Suprapubic skin (tissue), 4 donors: ENCODE measurements at regions not wholly inside any gene's neighbourhood (a gene's known extent, or its start where the extent isn't known, plus 50 kb on each side); places are given as distances from the start of the nearest gene placed in this dataset.

Experiments
- DNase-seq, 2 donors: peaks; one replicate each; pipeline ENCODE4 v3.0.0-alpha.2; 2019; ENCODE audit warnings: low spot score in 2 of 2
- H3K27ac ChIP-seq: fragments of 200-600 bp; sonication (generic); one replicate; pipeline ENCODE4 v1.5.1; 2019
- H3K27me3 ChIP-seq: fragments of 200-600 bp; sonication (generic); one replicate; pipeline ENCODE4 v1.5.1; 2019
- H3K36me3 ChIP-seq: fragments of 200-600 bp; sonication (generic); one replicate; pipeline ENCODE4 v1.5.1; 2019
- H3K4me1 ChIP-seq: fragments of 200-600 bp; sonication (generic); one replicate; pipeline ENCODE4 v1.5.1; 2019
- H3K4me3 ChIP-seq: fragments of 200-600 bp; sonication (generic); one replicate; pipeline ENCODE4 v1.5.1; 2019; ENCODE audit warnings: mild to moderate bottlenecking
- H3K9me3 ChIP-seq: fragments of 200-600 bp; sonication (generic); one replicate; pipeline ENCODE4 v1.5.1; 2019
- EP300 ChIP-seq: sonication (generic); formaldehyde crosslinking; IDR thresholded peaks from one replicate; pipeline ENCODE4 v1.6.1; 2017; ENCODE audit warnings: antibody characterized with exemption
- POLR2A ChIP-seq, 2 donors: fragments of 450-650 bp; IDR thresholded peaks; one replicate each; pipeline ENCODE4 v1.6.1; 2017; ENCODE audit warnings: antibody characterized with exemption in 2 of 2, mild to moderate bottlenecking in 2 of 2, moderate library complexity in 2 of 2
- POLR2AphosphoS5 ChIP-seq, 3 donors: sonication (generic); formaldehyde crosslinking; IDR thresholded peaks; one replicate each; pipeline ENCODE4 v1.6.1; 2017; ENCODE audit warnings: antibody characterized with exemption in 3 of 3
- WGBS: methylation state at CpG from one replicate; pipeline ENCODE4 v1.1.5; 2018; 5-methylcytosine and 5-hydroxymethylcytosine counted together
- TF ChIP-seq, protein P1 (sequence below), 2 donors: fragments of 200-600 bp in 1 of 2; fragments of 450-650 bp in 1 of 2; sonication (generic) in 1 of 2; IDR thresholded peaks; one replicate each; pipeline ENCODE4 v1.5.1; 2016 to 2019; ENCODE audit warnings: antibody characterized with exemption in 2 of 2, mild to moderate bottlenecking in 1 of 2, moderate library complexity in 1 of 2

- H3K4me1 ChIP-seq, result no peaks in the 10 kb centered on the region
- TF ChIP-seq POLR2A (IDR thresholded peaks at IDR 0.05), result no peak
- TF ChIP-seq, protein P1, sequence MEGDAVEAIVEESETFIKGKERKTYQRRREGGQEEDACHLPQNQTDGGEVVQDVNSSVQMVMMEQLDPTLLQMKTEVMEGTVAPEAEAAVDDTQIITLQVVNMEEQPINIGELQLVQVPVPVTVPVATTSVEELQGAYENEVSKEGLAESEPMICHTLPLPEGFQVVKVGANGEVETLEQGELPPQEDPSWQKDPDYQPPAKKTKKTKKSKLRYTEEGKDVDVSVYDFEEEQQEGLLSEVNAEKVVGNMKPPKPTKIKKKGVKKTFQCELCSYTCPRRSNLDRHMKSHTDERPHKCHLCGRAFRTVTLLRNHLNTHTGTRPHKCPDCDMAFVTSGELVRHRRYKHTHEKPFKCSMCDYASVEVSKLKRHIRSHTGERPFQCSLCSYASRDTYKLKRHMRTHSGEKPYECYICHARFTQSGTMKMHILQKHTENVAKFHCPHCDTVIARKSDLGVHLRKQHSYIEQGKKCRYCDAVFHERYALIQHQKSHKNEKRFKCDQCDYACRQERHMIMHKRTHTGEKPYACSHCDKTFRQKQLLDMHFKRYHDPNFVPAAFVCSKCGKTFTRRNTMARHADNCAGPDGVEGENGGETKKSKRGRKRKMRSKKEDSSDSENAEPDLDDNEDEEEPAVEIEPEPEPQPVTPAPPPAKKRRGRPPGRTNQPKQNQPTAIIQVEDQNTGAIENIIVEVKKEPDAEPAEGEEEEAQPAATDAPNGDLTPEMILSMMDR (IDR thresholded peaks at IDR 0.05), result no peak
- TF ChIP-seq POLR2AphosphoS5 (IDR thresholded peaks at IDR 0.05), result no peak
Measured at GRCh38 chr14:27187136-27187535, 589.3 kb upstream of the NOVA1 start.

DNA sequence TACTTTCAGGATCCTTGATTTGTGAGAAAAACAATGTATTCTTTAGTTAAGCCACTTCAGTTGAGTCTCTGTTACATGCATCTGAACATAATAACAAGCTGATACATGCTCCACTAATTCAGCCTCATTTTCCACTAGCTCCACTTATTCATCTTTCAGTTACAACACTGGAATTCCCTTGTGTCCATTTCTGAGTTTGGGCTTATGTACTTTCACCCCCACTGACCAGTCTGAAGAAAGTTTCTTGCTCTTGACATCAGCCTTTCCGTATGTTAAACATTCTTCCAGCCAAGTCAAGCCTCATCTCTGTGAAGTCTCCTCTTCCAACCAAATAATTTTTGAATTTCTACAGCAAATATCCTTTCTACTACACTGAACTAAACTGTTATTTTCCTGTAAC, 592.5 kb upstream of the NOVA1 start:
- no peaks in the 10 kb centered on the region for H3K9me3 ChIP-seq
- 61% methylated on average over 1 of the region's 1 CpG for WGBS
- no peaks in the 10 kb centered on the region for H3K4me1 ChIP-seq
- no peaks in the 10 kb centered on the region for H3K27me3 ChIP-seq
- no peak overlapping the region for H3K4me3 ChIP-seq
- no peak for TF ChIP-seq POLR2AphosphoS5 (IDR thresholded peaks at IDR 0.05)
- H3K36me3 ChIP-seq, result no peaks in the 10 kb centered on the region
- DNase-seq, result no peak
- H3K27ac ChIP-seq, result no peak overlapping the region

More at GRCh38 chr14:27187136-27187535, 589.3 kb upstream of the NOVA1 start:
- no peak for DNase-seq
- Histone ChIP-seq H3K9me3 (no peaks in the 10 kb centered on the region), H3K4me3 (no peak overlapping the region), H3K27ac (no peak overlapping the region), H3K36me3 (no peaks in the 10 kb centered on the region), H3K27me3 (no peaks in the 10 kb centered on the region)

- TF ChIP-seq EP300, result no peak
- no peak for TF ChIP-seq POLR2AphosphoS5 (IDR thresholded peaks at IDR 0.05)
- no peaks in the 10 kb centered on the region for H3K9me3 ChIP-seq
- no peaks in the 10 kb centered on the region for H3K4me1 ChIP-seq
- WGBS, result 62% methylated on average over 1 of the region's 2 CpGs
- H3K27ac ChIP-seq, result no peak overlapping the region
- no peak overlapping the region for H3K4me3 ChIP-seq
- no peak for DNase-seq
- H3K27me3 ChIP-seq, result no peaks in the 10 kb centered on the region
- no peaks in the 10 kb centered on the region for H3K36me3 ChIP-seq
Measured at GRCh38 chr14:27199272-27199671, 601.4 kb upstream of the NOVA1 start.

GRCh38 chr14:27205036-27205435, 607.2 kb upstream of the NOVA1 start:
- H3K27me3 ChIP-seq, result no peaks in the 10 kb centered on the region
- 50% methylated on average over 1 of the region's 1 CpG for WGBS
- no peaks in the 10 kb centered on the region for H3K9me3 ChIP-seq
- no peak for DNase-seq
- no peaks in the 10 kb centered on the region for H3K4me1 ChIP-seq
- no peak overlapping the region for H3K4me3 ChIP-seq
- TF ChIP-seq POLR2A (IDR thresholded peaks at IDR 0.05) (no peak), POLR2AphosphoS5 (IDR thresholded peaks at IDR 0.05) (no peak), EP300 (no peak)
- TF ChIP-seq, protein P1 (IDR thresholded peaks at IDR 0.05), result no peak
- no peak overlapping the region for H3K27ac ChIP-seq
- H3K36me3 ChIP-seq, result no peaks in the 10 kb centered on the region

- no peaks in the 10 kb centered on the region for H3K9me3 ChIP-seq
- TF ChIP-seq POLR2A (IDR thresholded peaks at IDR 0.05), result no peak
- TF ChIP-seq POLR2AphosphoS5 (IDR thresholded peaks at IDR 0.05), result no peak
- TF ChIP-seq, protein P1 (IDR thresholded peaks at IDR 0.05), result no peak
- no peak for TF ChIP-seq EP300
- no peaks in the 10 kb centered on the region for H3K27me3 ChIP-seq
- no peak overlapping the region for H3K4me3 ChIP-seq
- no peaks in the 10 kb centered on the region for H3K4me1 ChIP-seq
- no peak for DNase-seq
- no peaks in the 10 kb centered on the region for H3K36me3 ChIP-seq
- no peak overlapping the region for H3K27ac ChIP-seq
Measured at GRCh38 chr14:27211741-27212140, 613.9 kb upstream of the NOVA1 start.

DNA sequence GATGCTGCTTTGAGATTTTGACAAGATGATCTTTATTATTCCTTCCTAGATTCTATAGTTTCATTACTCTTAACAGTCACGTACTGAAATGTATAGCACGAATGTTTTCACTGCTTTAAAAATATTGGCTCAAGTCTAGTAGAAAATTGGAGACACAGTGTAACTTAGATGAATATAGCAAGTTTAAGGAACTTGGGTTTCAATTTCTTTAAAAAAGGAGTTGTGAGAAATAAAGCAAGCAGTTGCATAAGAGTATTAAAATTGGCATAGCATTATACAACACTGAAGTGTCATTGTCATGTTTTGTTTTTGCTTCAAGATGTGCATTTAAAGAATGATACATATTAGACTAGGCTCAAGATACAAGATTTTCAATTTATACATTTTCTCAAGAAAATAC, 624.8 kb upstream of the NOVA1 start:
- Histone ChIP-seq H3K27ac (no peak overlapping the region), H3K27me3 (no peaks in the 10 kb centered on the region), H3K4me3 (no peak overlapping the region), H3K36me3 (no peaks in the 10 kb centered on the region), H3K9me3 (peaks cover 2% of the 10 kb centered on the region), H3K4me1 (no peaks in the 10 kb centered on the region)
- no peak for DNase-seq
- WGBS, result 80% methylated on average over 2 of the region's 2 CpGs
- TF ChIP-seq, protein P1 (IDR thresholded peaks at IDR 0.05), result no peak
- TF ChIP-seq EP300, result no peak
- no peak for TF ChIP-seq POLR2AphosphoS5 (IDR thresholded peaks at IDR 0.05)
- TF ChIP-seq POLR2A (IDR thresholded peaks at IDR 0.05), result no peak
